ENCODE measurements at regions not wholly inside any gene's neighbourhood (a gene's known extent, or its start where the extent isn't known, plus 50 kb on each side); places are given as distances from the start of the nearest gene placed in this dataset.

DNA sequence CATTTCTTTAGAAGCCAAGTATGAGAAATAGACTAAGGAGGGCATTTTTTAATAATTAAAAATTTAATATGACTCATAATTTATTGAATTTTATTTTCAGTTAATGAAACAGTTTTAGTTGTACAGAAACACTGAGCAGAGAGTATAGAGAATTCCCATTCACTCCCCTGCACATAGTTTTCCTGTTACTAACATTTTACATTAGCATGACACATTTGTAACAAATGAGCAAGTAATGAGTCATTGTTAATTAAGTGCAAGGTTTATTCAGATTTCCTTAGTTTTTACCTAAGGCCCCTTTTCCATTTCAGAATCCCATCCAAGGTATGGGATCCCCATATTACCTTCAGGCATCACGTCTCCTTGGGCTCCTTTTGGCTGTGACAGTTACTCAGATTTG lies 271.5 kb upstream of the FZD8 start:
- H3K4me3 ChIP-seq: no peak overlapping the region
- peaks cover 0 to 14% (median 9%) of the 10 kb centered on the region in 9 donors for H3K4me1 ChIP-seq
- H3K36me3 ChIP-seq: no peaks in the 10 kb centered on the region
- no peak for ATAC-seq
- H3K9me3 ChIP-seq: no peaks in the 10 kb centered on the region
- H3K27ac ChIP-seq: no peak overlapping the region
- H3K27me3 ChIP-seq: no peaks in the 10 kb centered on the region
- no peak for DNase-seq
- intact Hi-C loops (cut with DNase I): loop anchor here in 5 of 10 donors (10.0 kb wide), 2 partner anchors 269 to 279 kb away; partner anchors contain the start of gene FZD8 (in 3 of the 5)
- WGBS, 2 donors: 96 to 97% methylated on average over 1 of the region's 1 CpG
- TF ChIP-seq, protein P1, sequence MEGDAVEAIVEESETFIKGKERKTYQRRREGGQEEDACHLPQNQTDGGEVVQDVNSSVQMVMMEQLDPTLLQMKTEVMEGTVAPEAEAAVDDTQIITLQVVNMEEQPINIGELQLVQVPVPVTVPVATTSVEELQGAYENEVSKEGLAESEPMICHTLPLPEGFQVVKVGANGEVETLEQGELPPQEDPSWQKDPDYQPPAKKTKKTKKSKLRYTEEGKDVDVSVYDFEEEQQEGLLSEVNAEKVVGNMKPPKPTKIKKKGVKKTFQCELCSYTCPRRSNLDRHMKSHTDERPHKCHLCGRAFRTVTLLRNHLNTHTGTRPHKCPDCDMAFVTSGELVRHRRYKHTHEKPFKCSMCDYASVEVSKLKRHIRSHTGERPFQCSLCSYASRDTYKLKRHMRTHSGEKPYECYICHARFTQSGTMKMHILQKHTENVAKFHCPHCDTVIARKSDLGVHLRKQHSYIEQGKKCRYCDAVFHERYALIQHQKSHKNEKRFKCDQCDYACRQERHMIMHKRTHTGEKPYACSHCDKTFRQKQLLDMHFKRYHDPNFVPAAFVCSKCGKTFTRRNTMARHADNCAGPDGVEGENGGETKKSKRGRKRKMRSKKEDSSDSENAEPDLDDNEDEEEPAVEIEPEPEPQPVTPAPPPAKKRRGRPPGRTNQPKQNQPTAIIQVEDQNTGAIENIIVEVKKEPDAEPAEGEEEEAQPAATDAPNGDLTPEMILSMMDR (IDR thresholded peaks at IDR 0.05): no peak

DNA sequence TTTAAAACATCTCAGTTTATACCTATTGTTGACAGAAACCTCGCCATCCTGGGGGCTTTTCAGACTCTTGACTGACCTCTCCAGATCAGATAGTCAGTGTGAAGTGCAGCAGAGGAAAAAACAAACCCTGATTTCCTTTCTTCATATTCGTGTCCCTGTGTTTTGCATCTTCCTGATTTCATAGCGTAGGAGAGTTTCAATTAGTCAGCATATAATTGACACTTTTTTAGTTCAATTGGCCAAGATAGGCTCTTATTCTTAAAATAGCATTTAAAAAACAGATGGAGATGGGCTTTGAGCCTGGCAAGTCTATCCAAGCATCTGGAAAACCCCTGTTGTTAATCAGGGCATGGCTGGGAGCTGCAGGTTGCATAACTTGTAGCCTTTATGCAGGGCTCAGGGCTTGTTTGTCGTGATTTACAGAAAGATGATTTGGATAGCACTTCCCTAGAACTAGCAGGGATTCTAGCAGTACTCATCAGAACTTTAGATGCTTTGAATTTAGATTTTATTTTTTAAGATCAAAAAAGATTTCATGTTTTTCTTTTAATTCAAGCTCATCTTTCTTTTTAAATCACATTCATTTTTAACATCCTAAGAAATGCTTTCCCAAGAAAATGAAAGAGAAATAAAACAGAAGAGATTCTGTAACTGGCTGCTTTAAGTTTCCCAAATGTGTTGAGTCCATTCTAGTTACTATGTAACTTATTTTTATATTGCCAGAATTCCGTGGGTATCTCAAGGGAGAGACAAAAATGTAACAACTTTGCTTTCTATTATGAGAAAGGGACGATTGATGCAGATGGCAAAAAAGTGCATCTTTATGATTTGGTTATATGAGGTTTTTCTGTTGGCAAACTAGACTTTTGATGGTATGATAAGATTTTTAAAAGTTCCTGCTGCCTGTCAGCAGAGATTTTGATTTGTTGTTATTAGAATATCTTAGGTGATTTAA lies 270.8 kb upstream of the FZD8 start:
- DNase-seq (no peak), ATAC-seq (peak in 4 of 8 donors; percentile 25 to 39 (median 34))
- intact Hi-C loops (cut with DNase I): loop anchor here in 5 of 10 donors (10.0 kb wide), 2 partner anchors 268 to 278 kb away; partner anchors contain the start of gene FZD8 (in 3 of the 5)
- H3K27me3 ChIP-seq: no peaks in the 10 kb centered on the region
- no peaks in the 10 kb centered on the region for H3K36me3 ChIP-seq
- 27 to 47% methylated on average over 6 of the region's 6 CpGs for WGBS, 2 donors
- peak overlapping the region in 2 of 10 donors; percentile 10 to 32 for H3K27ac ChIP-seq
- H3K4me3 ChIP-seq: peak overlapping the region in 1 of 10 donors; percentile 2
- H3K9me3 ChIP-seq: no peaks in the 10 kb centered on the region
- TF ChIP-seq, protein P1 (IDR thresholded peaks at IDR 0.05): no peak
- H3K4me1 ChIP-seq: peaks cover 0 to 14% (median 9%) of the 10 kb centered on the region in 9 donors

DNA sequence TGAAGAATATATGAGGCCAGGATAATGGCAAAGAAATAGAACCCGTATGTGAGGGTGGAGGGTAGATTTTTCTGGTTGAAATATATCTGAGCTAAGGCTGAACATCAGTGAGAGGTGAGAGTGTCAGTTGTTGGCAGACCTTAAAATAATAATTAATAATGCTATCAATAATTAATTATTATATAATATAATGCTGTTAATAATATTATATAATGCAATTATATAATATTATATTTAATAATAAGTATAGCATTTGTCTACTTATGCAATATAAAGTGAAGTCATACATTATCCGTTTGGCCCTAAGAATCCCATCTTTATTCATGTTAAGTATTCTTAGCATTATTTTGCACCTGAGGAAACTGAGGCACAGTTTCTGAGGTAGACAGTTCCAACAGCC lies 269.9 kb upstream of the FZD8 start:
- Histone ChIP-seq H3K4me3 (no peak overlapping the region), H3K27me3 (no peaks in the 10 kb centered on the region), H3K27ac (no peak overlapping the region), H3K4me1 (peaks cover 0 to 14% (median 9%) of the 10 kb centered on the region in 9 donors), H3K9me3 (no peaks in the 10 kb centered on the region), H3K36me3 (no peaks in the 10 kb centered on the region)
- no peak for DNase-seq
- 96% methylated on average over 2 of the region's 2 CpGs for WGBS, 2 donors
- TF ChIP-seq, protein P1 (IDR thresholded peaks at IDR 0.05): no peak
- intact Hi-C loops (cut with DNase I): loop anchor here in 5 of 10 donors (10.0 kb wide), 2 partner anchors 267 to 277 kb away; partner anchors contain the start of gene FZD8 (in 3 of the 5)
- ATAC-seq: no peak

DNA sequence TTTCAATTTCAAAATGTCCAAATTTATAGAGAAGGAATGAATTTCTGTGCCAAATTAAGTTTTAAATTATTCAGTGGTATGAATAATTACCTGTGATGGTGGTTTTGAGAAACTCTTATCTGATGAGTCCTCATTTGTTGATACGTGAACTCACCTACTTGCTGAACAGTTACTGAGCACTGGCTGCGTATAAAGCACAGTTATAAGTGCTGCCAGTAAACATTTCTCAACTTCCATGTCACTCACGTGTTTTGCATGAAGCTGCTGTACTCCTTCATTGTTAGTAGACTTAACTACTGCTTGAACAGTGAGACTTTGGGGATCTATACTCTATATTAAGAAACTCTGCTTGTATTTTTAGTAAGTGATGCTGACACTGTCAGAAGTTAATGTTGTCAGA lies 269.1 kb upstream of the FZD8 start:
- 87% methylated on average over 3 of the region's 3 CpGs for WGBS, 2 donors
- Histone ChIP-seq H3K4me1 (peaks cover 0 to 14% (median 9%) of the 10 kb centered on the region in 9 donors), H3K27me3 (no peaks in the 10 kb centered on the region), H3K27ac (no peak overlapping the region), H3K36me3 (no peaks in the 10 kb centered on the region), H3K9me3 (no peaks in the 10 kb centered on the region), H3K4me3 (no peak overlapping the region)
- ATAC-seq (no peak), DNase-seq (no peak)
- intact Hi-C loops (cut with DNase I): loop anchor here in 5 of 10 donors (10.0 kb wide), 2 partner anchors 266 to 276 kb away; partner anchors contain the start of gene FZD8 (in 3 of the 5)
- TF ChIP-seq, protein P1 (IDR thresholded peaks at IDR 0.05): no peak

All from heart right ventricle (tissue), 16 donors.